ENCODE measurements at regions not wholly inside any gene's neighbourhood (a gene's known extent, or its start where the extent isn't known, plus 50 kb on each side); places are given as distances from the start of the nearest gene placed in this dataset.

DNA sequence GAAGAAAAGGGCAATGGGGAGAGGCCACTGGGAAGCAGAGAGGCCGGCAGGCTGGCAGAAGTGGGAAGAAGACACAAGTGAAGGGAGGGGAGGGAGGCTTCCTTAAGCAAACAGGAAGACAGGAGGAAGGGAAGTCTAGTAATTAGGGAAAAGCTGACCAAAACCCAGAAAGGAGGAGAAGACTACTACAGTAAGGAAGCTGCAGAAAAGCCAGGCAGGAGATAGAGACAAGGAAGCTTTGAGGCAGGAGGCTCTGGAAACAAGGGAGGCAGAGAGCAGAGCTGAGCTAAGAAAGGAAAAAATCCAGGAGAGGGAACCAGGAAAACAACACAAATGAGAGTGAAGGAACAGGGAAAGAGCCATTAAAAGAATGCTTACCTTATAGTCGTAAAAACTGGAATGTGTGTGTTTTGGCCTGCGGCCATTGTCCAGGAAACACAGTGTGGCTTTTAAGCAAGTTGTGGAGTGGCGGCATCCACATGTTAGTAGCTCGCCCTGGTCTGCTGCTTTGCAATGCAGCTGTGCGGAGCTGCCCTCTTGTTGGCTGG is 317.1 kb upstream of the CLINT1 start:
- peak; percentile 52 to 56 for DNase-seq

DNA sequence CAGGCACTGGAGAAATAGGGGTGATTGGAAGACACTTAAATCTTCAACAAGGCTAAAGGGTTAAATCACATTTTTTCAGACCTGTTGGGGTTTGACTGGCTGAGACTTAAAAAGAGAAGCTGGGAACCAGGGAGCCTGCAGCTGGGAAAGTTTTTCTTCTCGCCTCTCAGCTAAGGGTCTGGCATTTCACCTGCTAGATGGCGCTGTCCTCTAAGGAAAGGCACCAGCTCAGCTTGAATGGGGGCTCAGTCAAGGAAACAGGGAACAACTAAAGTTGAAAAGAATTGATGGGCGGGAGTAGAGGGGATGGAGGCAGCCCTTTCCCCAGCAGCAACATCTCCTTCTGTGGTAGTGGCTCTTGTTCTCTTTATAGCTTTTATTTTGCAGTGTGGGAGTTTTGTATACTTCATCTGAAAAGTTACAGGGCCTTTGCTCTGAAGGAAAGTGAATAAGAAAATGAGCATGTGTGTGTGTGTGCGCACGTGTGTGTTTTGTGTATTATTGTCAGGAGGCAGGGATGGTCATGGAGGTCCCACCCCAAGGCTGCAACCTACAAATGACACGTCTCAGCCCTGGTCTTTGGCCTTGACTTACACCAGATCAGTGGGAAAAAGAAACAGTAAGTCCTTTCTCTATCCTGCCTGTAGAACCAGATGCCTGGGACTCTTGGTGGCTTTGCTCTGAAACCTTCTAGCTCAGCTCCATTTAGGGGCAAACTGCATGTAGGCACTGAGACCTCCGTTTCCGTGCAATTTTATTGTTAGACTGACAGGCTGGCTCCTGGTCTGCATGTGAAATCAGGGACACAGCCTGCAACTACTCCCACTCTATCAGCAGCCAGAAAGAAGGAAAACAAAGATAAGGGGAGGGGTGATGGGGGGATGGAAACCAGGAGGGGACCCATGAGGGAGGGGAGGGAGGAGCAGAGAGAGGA is 316.2 kb upstream of the CLINT1 start:
- peak; percentile 86 to 92 for DNase-seq

DNA sequence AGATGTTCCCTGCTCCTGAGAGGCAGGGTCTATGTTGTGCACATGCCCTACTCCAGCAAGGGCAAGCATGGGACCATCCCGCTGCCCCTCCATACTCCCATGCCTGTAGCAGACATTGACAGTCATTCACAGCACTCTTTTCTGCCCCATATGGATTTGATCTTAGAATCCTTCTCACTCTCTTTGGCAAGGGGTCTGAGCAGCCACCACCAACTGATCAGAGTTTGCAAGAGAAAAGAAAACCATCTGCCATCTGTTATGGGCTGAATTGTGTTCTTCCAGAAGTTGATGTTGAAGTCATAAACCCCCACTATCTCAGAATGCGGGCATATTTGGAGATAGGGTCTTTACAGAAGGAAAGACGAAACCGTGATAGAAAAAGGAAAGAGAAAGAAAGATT is 315.1 kb upstream of the CLINT1 start:
- DNase-seq = no peak

DNA sequence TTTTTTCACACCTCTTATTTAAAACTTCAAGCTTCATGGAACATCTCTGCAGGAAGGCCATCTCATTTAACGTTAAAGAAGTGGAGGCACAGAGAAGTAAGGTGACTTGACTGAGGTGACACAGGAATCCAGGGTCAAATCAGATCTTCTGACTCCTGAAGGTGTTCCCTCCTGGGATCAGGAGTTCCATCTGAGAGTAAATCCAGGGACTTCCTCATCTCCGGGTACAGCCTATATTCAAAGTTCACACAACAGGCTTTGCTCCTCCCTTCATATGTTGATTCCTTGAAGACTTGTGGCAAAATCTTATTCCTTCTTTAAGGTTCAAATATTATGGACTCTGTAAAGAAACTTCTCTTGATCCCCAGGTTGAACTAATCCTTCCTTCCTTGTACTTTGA is 313.1 kb upstream of the CLINT1 start:
- DNase-seq = no peak

DNA sequence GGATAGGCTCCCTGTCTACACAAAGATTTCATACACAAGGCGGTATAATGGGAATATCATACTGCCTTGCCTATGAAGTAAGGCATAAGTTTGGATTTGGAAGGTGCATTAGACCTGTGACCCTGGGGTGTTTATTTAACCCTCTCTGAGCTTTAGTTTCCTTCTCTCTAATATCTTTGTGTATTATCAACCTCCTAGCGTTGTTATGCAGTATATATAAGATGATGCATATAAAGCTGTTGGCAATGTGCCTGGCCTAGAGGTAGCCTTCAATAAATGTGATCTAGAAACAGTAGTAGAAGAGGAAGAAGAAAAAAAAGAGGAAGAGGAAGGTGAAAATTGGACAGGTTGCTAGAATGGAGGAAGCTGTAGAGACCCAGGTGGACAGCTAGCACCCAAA is 311.6 kb upstream of the CLINT1 start:
- DNase-seq = no peak

DNA sequence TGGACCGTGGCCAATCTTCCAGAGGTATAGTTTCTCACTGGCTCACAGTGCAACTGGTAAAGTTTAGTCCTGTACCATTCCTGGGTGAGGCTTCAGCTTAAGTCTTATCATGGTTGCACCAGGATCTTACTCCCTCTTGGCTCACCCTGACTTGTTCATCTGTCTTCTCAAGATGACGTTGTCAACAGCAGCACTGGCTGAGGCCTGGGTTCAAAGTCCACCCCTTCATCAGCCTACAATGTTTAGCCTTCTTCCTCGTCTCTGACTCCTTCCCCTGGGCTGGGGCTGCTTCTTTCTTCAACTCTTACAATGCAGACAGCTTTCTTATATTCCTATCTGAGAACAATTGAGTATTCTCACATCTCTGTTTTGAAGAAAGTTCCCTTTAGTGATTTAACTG is 311.1 kb upstream of the CLINT1 start:
- no peak for DNase-seq

DNA sequence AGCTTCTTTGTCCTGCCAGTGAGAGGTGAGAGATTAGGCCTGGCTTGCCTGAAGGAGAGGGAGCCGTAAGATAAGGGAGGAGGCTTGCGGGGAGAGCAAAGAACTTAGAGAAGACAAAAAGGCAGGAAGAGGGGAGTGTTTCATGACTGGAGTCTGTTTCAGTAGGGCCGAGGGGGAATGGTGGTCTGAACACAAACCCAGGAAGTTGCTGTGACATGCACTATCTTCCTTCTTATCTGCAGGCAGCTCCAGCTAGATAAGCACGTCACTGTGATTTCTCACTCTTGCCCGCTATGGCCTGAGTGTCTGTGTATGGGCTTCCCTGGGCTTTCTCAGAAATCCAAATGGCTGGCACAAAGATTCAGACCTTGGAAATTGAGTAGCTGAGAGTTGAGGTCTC is 307.5 kb upstream of the CLINT1 start:
- no peak for DNase-seq

DNA sequence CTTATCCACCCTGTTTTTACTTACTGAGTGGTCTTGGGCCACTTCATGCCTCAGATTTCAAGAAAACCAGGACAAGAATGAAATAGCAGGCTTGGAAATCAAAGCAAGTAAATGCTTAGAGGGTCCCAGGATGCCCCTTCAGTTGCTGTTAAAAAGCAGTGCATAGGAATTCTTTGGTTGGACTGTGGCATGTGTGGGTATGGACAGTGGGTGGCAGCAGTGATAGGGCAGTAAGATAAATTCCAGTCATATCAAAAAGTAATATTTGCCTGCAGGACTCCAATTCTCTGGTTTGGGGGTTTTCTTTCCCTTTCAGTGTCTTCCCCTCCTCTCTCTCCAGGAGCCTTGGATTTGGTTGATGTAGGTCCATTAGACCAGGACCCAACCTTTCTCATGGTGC is 306.7 kb upstream of the CLINT1 start:
- DNase-seq = peak in 1 of 2 experiments; percentile 12

DNA sequence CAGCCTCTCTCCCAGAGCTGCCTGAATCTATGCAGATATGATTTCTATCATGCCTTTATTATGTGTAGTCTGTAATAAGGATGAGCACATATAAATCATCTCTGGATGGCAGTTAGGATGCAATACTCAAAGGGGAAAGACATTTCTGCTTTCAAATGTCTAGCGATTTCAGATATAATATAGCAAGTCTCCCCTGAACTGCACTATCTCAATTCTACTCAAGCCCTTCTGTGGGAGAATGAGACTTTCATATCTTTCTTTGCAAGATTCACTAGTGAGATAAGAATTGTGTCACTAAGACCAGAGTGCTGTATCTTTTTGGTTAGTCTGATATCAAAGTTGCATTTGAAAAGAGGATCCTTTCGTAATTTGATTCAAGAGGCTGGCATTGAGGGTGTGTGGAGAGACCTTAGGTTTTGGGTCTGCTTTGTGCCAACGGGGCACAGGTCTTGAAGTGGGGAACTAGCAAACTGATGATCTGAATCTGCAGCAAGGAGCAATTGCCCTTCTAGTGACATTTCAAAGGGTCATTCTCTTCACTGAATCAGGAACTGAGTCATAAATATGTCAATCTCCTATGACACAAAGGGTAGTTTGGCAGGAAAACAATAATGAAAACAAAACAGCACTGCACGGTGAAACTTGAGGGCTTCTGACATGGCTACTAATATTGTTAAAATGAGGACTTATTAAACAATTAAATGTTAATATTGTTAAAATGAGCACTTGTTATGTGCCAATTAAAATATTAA is 305.5 kb upstream of the CLINT1 start:
- no peak for DNase-seq

DNA sequence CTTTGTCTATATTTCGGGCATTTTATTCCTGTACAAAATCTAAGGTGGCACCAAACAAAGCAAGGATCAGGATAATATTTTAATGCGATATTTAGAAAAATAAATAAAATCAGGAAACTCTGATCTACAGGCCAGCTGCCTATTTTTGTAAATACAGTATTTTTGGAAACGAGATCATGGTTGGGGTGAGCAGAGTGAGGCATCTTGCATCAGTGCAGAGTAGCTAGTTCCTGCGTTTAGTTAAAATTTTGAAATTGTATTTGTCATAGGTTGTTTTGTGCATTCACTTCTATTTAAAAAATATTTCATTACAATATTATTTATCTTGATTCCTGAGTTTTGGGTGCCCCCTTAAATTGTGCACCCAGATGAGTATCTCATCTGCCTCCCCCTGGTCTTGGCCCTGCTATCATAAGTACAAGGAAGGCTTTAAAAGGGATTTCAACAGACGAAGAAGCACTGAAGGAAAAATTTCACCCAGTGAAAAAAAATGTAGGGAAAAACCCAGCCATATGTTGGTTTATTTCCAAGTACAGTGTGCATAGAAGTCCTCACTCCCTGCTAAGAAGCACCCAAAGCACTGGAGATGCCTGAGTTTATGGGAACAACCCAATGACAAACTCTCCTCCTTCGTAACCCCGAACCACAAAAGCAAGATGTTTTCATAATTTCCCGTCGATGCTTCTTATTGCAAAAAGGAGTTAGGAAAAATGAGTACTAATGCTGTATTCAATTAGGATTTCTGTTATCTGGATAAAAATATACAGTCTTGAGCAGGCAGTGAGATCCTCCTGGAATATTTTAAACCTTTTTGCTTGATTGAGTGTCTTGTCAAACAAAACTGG is 304.7 kb upstream of the CLINT1 start:
- no peak for DNase-seq

DNA sequence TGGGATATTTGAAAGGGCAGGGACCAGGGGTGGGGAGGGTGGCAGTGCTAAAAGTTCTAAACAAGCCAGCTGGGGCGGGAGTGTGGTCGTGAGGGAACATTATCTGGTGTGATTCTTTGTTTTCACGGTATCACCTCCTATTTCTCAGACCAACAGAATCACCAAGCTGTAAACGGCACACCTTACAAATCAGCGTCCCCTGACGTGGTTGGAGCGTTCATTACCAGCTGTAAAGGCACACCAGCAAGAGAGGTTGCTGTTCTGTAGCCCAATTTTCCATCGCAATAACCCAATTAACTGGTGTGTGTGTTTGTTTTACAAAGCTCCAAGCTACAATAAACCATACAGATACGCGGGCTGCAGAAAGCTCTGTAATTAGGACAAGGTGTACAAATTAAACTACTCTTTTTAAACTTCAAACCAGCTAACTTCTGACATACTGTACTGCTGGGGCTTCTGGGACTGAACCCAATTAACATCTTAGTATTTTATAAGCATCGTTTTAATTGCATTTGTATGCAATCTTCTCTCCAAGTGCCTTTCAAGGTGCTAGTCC is 303.6 kb upstream of the CLINT1 start:
- DNase-seq = no peak

DNA sequence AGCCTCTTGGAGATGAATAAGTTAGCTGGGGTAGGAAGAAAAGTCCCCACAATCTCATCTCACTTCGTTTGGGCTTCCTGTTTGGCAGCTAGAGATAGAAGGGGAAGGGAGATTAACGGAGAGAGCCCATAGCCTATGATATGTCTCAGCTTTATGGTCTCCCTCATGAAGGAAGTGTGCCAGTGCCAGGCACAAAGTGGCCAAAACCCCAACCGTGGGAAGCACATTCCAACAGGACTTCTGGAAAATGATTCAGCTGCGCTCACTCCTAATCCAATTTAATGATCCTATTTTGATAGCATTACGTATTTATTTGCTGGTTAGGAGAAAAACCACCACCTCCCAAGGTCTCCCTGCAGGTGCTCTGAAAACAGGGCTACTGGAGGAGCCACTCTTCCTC is 303.1 kb upstream of the CLINT1 start:
- no peak for DNase-seq

DNA sequence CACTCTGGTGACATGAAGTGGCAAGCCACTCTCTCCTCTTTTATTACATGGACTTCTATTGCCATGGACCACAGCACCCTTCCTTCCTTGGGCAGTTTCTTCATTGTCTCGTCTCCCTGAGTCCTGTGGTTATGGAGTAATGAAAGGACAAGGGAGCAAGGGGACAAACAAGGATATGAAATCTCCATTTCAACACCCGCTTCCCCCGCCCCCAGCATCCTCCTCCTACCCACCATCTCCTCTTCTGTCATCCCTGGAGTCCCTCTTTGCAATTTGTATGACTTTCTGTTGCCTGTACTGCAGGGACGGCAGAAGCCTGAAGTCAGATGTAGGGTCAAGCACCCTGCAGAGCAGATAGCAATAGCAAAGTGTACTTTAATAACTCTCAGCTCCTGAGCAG is 300.7 kb upstream of the CLINT1 start:
- DNase-seq = no peak

DNA sequence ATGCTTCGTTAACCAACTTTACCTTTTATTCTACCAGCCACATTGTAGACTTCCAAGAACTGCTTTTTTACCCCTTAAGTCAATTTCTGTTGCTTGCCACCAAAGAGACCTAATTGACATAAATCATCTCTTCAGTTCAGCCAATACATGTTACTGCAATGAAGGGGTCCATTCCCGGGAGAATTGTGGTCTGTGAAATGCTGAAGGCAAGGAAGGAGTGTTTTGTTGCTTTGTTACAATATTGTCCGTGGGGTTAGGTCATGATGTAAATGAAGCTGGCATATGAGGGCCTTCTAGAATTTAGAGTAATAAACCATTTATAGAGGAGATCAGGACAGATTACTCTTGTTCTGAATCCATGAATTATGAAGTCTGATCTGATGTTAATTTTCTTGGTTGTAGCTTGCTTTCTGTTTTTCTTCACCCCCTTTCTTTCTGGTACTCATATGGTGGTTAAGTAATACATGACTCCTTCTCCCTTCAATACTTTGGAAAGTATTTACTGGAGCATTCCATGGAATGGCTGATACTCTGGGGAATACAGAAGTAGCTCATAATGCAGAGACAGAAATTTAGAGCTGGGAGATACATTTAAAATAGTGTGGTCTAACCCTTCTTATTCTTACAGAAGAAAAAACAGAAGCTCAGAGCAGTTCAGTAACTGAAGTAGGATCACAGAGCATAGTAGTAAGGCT is 297.0 kb upstream of the CLINT1 start:
- no peak for DNase-seq

DNA sequence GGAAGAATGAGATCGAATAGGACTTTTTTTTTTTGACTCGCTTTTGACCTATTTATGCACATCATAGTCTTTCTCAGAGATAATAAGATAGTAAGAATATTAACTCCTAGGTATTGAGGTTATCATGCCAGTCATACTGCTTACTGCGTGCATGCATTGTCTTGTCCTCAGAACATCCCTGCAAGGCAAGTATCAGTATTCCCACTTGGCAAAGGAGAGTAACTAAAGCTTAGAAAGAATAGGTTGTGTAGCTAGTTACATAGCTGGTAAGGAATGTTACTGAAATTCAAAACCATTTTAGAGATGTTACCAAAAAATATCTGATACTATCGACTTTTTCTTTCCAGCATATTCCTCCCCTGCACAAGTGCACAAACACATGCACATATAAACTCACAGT is 296.1 kb upstream of the CLINT1 start:
- no peak for DNase-seq

DNA sequence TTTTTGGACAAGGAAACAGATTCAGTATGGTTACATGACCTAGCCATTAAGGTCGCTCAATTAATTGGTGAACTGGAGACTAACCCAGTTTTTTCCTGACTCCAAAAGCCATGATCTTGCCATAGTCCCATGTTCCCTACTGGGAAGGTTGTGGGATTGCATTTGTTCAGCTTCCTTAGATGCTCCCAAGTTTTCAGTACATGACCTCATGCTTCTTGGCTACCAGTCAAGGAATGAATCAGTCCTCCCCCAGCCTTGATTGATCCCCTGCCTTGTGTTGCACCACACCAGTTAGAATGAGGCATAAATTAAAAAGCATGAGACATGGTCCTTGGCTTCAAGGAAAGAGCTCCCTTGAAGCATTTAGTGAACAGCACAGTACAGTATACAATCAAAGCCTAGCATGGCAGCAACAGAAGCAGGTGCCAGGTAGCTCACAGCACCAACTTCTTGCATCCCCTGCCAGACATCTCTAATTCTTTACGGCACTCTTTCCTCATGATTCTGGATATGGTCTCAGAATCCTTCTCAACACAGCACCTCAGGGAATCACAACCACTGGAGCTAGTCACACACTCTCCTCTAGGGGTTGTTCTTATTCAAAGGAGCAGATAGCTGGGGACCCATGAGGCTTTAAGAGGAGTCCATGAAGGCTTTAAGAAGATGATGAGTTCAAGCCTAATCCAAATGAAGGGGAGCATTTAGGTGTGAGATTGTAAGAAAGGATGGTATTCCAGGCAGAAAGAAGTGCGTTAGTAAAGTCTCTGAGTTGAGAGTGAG is 295.5 kb upstream of the CLINT1 start:
- DNase-seq = no peak

DNA sequence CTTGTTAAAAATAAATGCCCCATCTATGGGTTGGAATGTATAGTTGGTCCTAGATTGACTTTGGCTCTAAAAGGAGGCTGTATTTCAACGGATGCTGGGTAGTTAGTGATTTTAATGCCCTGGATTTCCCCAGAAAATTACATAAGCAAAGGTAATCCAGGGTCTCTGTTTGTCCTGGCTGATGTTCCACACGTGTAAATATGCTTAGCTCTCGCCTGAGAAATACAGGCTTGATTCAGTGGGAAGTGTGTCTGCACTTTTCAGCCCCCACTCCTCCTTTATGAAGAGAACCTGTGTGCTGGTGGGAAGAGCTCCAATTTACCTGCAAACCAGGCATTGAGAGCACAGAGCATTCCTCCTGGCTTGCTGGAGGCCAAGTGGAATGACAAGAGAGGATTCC is 294.6 kb upstream of the CLINT1 start:
- no peak for DNase-seq

DNA sequence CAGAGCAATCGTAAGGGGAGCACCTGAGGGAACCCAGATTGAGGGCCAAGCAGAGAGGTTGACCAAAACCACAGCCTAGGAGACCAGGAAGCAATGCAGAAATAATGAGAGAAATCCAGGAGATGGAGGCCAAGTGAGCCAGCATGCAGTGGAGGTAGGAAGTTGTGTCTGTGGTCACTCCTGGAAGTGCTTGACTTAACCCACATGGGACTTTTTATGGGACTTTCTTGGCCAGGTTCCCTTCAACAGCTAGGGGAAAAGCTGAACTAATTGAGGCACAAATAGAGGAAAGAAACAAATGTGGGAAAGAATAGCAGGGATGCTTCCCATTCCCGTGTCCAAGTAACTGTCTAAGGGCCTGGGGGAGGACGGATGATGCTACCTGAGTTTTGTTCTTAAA is 293.2 kb upstream of the CLINT1 start:
- no peak for DNase-seq

DNA sequence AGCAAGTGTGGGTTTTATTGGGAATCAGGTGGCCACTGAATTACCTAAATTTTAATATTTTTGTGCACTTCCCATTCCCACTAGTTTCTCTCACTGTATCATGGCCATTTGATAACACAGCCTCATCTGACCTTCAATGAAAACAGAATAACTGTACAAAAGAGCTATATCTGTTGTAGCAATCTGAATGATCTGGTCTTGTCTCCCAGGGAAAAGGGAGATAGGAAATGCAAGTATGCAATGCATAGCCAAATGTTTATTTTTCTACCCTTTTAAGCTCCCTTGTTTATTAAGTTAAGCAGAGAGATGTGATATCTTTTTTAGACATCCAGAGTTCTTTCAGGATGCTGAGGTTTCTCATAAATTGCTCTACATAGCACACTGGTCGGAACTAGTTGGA is 288.3 kb upstream of the CLINT1 start:
- no peak for DNase-seq

DNA sequence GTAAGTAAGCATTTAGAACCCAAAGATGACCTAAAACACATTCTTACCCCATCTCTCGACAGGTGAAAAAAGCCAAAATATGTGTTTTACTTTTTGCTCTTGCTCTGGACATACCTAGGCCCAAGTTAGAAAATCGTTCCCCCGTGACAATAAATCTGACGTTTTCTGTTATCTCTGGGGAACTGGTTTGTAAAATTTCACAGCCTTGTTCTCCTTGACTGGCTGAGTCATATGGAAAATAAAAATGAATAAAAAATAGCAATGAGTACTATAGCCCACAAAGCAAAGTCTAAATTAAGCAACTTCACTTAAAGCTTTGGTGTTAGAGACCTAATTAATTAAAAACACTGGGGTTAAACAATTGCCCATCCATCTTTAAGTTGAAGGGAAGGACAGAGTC is 286.9 kb upstream of the CLINT1 start:
- DNase-seq = no peak

DNA sequence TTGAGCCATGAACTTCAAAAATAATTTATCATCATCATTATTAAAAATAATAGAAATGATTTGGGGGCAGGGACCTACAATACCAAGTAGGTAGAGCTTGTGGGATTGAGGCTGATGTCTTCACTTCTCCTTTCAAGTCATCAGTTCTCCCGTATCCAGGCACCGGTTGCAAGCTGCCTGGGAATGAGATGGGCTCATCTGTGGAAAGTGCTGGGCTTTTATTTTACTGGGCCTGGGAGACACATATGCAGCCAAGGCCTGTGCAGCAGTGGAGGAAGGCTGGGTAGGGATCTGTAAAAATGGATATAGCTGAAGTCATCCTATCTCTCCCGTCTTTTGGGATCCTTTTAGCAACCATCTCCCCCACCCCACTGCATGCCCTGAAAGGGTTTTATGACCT is 284.1 kb upstream of the CLINT1 start:
- no peak for DNase-seq
